Endothelial cell of umbilical vein (primary cell): ENCODE measurements at regions not wholly inside any gene's neighbourhood (a gene's known extent, or its start where the extent isn't known, plus 50 kb on each side); places are given as distances from the start of the nearest gene placed in this dataset.

Experiments used
- BruUV-seq: library from RNA; stranded (reverse); fragments of 400-500 nt; replicated peaks from 2 replicates; lab custom pipeline; 2021; lab: Mats Ljungman, UMichigan
- CTCF ChIA-PET: fragments of 300-600, 350-600 bp; sonication (Branson Sonifier 250); formaldehyde crosslinking; loops from one replicate; lab custom pipeline; 2021; ENCODE audit warnings: antibody characterized with exemption, inconsistent platforms; lab: Charles Lee
- POLR2A ChIA-PET: fragments of 300-600, 350-600 bp; sonication (Branson Sonifier 250); formaldehyde crosslinking; loops from one replicate; lab custom pipeline; 2021; ENCODE audit warnings: antibody characterized with exemption, inconsistent platforms; lab: Charles Lee
- DNase-seq: peaks from one replicate; pipeline ENCODE4 v3.0.0-alpha.2; 2011; ENCODE audit warnings: low read depth, low spot score
- FAIRE-seq: peaks from 2 replicates; lab custom pipeline; 2011; peaks lifted over from hg19 to GRCh38; lab: Jason Lieb, UNC
- H2AFZ ChIP-seq: 2 replicates; pipeline ENCODE4 v1.6.0; 2012; ENCODE audit warnings: low read depth, low read length, control low read depth, inconsistent platforms
- H3K27ac ChIP-seq: 2 replicates; pipeline ENCODE4 v1.5.1; 2011; ENCODE audit warnings: low read depth, mild to moderate bottlenecking, control low read depth, low read length, moderate library complexity; ENCODE audit not compliant: insufficient read depth
- H3K27me3 ChIP-seq, 2 experiments: 2 replicates each; pipeline versions ENCODE4 v1.6.0 to v1.6.1; 2011; ENCODE audit warnings: low read length in 2 of 2, mixed read lengths in 1 of 2; ENCODE audit not compliant: control insufficient read depth in 2 of 2, insufficient read depth in 2 of 2
- H3K36me3 ChIP-seq, 2 experiments: 2 replicates in 1 of 2; 3 replicates in 1 of 2; pipeline ENCODE4 v1.5.1; 2011; ENCODE audit warnings: low read length in 2 of 2, mild to moderate bottlenecking in 1 of 2, moderate library complexity in 1 of 2; ENCODE audit not compliant: control insufficient read depth in 2 of 2, insufficient read depth in 2 of 2; ENCODE audit errors: extremely low read depth in 1 of 2
- H3K4me1 ChIP-seq: 3 replicates; pipeline ENCODE4 v1.5.1; 2011; ENCODE audit warnings: mild to moderate bottlenecking, low read length; ENCODE audit not compliant: control insufficient read depth, insufficient read depth; ENCODE audit errors: extremely low read depth
- H3K4me2 ChIP-seq: 2 replicates; pipeline ENCODE4 v1.6.1; 2011; ENCODE audit warnings: low read length, control low read depth, mixed read lengths; ENCODE audit not compliant: insufficient read depth
- H3K4me3 ChIP-seq, 3 experiments: fragments of 200-600 bp in 1 of 3; sonication (generic), shearing (Covaris generic) in 1 of 3; replicated peaks in 1 of 3; 2 replicates each; pipeline ENCODE4 v1.5.1; 2011 to 2016; ENCODE audit warnings: control low read depth in 3 of 3, low read length in 3 of 3, mild to moderate bottlenecking in 2 of 3, inconsistent platforms in 1 of 3, low read depth in 1 of 3, moderate library complexity in 1 of 3; ENCODE audit not compliant: insufficient read depth in 1 of 3
- H3K79me2 ChIP-seq: 2 replicates; pipeline ENCODE4 v1.6.0; 2012; ENCODE audit warnings: low read length, inconsistent platforms; ENCODE audit not compliant: control insufficient read depth, insufficient read depth
- H3K9ac ChIP-seq: replicated peaks from 2 replicates; pipeline ENCODE3; 2011; ENCODE audit warnings: low read length, control low read depth; ENCODE audit not compliant: insufficient read depth; ENCODE audit errors: extremely low read depth
- H3K9me1 ChIP-seq: replicated peaks from 3 replicates; pipeline ENCODE4 v1.6.0; 2011; ENCODE audit warnings: mild to moderate bottlenecking, low read length; ENCODE audit not compliant: control insufficient read depth, insufficient read depth; ENCODE audit errors: extremely low read depth
- H3K9me3 ChIP-seq: replicated peaks from 2 replicates; pipeline ENCODE4 v1.5.1; 2012; ENCODE audit warnings: low read length, inconsistent platforms; ENCODE audit not compliant: control insufficient read depth, insufficient read depth
- H4K20me1 ChIP-seq: replicated peaks from 2 replicates; pipeline ENCODE3; 2011; ENCODE audit warnings: mild to moderate bottlenecking, low read length; ENCODE audit not compliant: control insufficient read depth, insufficient read depth; ENCODE audit errors: extremely low read depth
- EZH2 ChIP-seq: IDR thresholded peaks from 2 replicates; pipeline ENCODE4 v1.6.1; 2012; ENCODE audit warnings: borderline replicate concordance, low read depth, mild to moderate bottlenecking, moderate library complexity, low read length, inconsistent platforms; ENCODE audit not compliant: severe bottlenecking
- FOS ChIP-seq: IDR thresholded peaks from 2 replicates; pipeline ENCODE4 v1.6.1; 2011; ENCODE audit warnings: mild to moderate bottlenecking, low read length, moderate library complexity, borderline replicate concordance; ENCODE audit not compliant: insufficient read depth
- GATA2 ChIP-seq: IDR thresholded peaks from 2 replicates; pipeline ENCODE4 v1.7.0; 2011; ENCODE audit warnings: low read depth, mild to moderate bottlenecking, moderate library complexity, mixed read lengths, low read length; ENCODE audit not compliant: insufficient read length, insufficient read depth
- JUN ChIP-seq: IDR thresholded peaks from 2 replicates; pipeline ENCODE4 v1.6.1; 2011; ENCODE audit warnings: borderline replicate concordance, low read depth; ENCODE audit not compliant: insufficient read length, insufficient read depth
- MYC ChIP-seq: IDR thresholded peaks from one replicate; pipeline ENCODE4 v1.6.1; 2011; ENCODE audit warnings: mild to moderate bottlenecking, low read depth, low read length
- POLR2A ChIP-seq: IDR thresholded peaks from 2 replicates; pipeline ENCODE4 v1.6.1; 2012; ENCODE audit warnings: low read depth, mild to moderate bottlenecking, control low read depth, low read length
- POLR2AphosphoS5 ChIP-seq: IDR thresholded peaks from 2 replicates; pipeline ENCODE4 v1.6.1; 2012; ENCODE audit warnings: low read depth, mild to moderate bottlenecking, control low read depth, low read length, moderate library complexity; ENCODE audit not compliant: insufficient read depth
- dilution Hi-C: fragments of 300-500 bp; cut with MboI; formaldehyde crosslinking; loops from one replicate; pipeline ENCODE4 v1.15.0; 2019; ENCODE audit warnings: low sequenced_read_pairs; ENCODE audit not compliant: extremely low pct_ligation_motif_present
- intact Hi-C: fragments of 100-400 bp; cut with micrococcal nuclease; formaldehyde crosslinking; loops from one replicate; pipeline ENCODE4 v1.10.0; 2022
- TF ChIP-seq, protein P1 (sequence below), 2 donors: IDR thresholded peaks; 1 replicate in 1 of 2; 2 replicates in 1 of 2; pipeline ENCODE4 v1.5.1; 2011; ENCODE audit warnings: low read length in 2 of 2, mild to moderate bottlenecking in 2 of 2, moderate library complexity in 2 of 2, control low read depth in 1 of 2, inconsistent platforms in 1 of 2, low read depth in 1 of 2; ENCODE audit not compliant: insufficient read depth in 1 of 2; ENCODE audit errors: extremely low read depth in 1 of 2
- TF ChIP-seq, protein P2 (sequence below): IDR thresholded peaks from 2 replicates; pipeline ENCODE4 v1.6.1; 2011; ENCODE audit not compliant: insufficient read depth, insufficient read length

DNA sequence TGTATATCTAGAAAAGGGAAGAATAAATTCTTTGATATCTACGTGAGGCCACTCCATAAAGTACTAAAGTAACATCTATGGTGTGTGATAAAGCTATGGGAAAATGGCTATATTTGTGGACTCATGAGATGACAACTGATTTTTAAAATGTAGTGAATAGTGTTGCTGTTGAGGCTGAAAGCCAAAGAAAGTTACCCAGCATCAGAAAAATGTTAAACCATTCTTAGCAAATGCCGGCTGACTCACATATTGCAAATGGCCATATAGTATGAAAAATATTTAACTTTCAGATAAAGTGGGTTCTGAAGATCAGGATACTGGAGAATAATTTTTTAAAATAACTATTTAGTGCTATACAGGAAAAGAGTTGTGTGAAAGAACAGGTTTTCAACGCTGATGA, 129.9 kb upstream of the GRIK2 start:
- H2AFZ ChIP-seq: no peak overlapping the region
- POLR2A ChIA-PET: no interaction called here
- intact Hi-C loops: no loop called here

More for the DNA sequence above, 129.9 kb upstream of the GRIK2 start:
- CTCF ChIA-PET: no interaction called here
- TF ChIP-seq, protein P1, sequence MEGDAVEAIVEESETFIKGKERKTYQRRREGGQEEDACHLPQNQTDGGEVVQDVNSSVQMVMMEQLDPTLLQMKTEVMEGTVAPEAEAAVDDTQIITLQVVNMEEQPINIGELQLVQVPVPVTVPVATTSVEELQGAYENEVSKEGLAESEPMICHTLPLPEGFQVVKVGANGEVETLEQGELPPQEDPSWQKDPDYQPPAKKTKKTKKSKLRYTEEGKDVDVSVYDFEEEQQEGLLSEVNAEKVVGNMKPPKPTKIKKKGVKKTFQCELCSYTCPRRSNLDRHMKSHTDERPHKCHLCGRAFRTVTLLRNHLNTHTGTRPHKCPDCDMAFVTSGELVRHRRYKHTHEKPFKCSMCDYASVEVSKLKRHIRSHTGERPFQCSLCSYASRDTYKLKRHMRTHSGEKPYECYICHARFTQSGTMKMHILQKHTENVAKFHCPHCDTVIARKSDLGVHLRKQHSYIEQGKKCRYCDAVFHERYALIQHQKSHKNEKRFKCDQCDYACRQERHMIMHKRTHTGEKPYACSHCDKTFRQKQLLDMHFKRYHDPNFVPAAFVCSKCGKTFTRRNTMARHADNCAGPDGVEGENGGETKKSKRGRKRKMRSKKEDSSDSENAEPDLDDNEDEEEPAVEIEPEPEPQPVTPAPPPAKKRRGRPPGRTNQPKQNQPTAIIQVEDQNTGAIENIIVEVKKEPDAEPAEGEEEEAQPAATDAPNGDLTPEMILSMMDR (IDR thresholded peaks at IDR 0.05; ENCODE audit: extremely low read depth in 1 of 2, insufficient read depth in 1 of 2, low read depth in 1 of 2, low read length in 2 of 2): no peak
- TF ChIP-seq EZH2: no peak
- TF ChIP-seq POLR2A: no peak
- no peak for TF ChIP-seq JUN
- no peak for TF ChIP-seq GATA2
- no peak for TF ChIP-seq MYC
- no peak for TF ChIP-seq POLR2AphosphoS5
- TF ChIP-seq FOS: no peak
- TF ChIP-seq, protein P2, sequence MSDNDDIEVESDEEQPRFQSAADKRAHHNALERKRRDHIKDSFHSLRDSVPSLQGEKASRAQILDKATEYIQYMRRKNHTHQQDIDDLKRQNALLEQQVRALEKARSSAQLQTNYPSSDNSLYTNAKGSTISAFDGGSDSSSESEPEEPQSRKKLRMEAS: no peak
- Histone ChIP-seq H3K4me1 (no peaks in the 10 kb centered on the region), H3K9ac (no peak overlapping the region), H3K4me2 (no peak overlapping the region), H3K4me3 (no peak overlapping the region), H3K27ac (no peak overlapping the region), H3K79me2 (no peaks in the 10 kb centered on the region), H3K9me3 (no peaks in the 10 kb centered on the region), H4K20me1 (no peaks in the 10 kb centered on the region), H3K36me3 (no peaks in the 10 kb centered on the region), H3K9me1 (no peaks in the 10 kb centered on the region), H3K27me3 (no peaks in the 10 kb centered on the region)
- BruUV-seq: no TSS peak
- DNase-seq: no peak
- FAIRE-seq: no peak
- dilution Hi-C loops: no loop called here
